ENCODE measurements at regions not wholly inside any gene's neighbourhood (a gene's known extent, or its start where the extent isn't known, plus 50 kb on each side); places are given as distances from the start of the nearest gene placed in this dataset.

DNA sequence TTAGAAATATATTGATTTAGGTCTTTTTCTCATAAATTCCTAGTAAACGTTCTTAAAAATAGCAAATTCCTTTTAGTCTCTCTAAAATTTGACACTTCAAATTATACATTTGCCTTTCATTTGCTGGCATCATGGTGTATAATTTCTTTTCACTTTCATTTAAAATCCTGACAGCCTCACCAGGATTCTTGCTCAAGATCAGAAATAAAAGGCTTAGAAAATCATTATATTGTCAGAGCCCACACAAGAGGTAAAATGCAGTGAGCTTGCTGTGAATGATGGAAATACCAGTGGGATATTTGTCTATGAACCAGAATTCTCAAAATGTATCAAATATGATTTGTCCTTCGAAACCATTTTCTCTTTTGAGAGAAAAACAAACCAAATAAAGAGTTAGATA is 78.2 kb upstream of the PIK3C2G start:
- Histone ChIP-seq H3K79me2 (ENCODE audit: insufficient read depth, low read length) (no peaks in the 10 kb centered on the region), H3K36me3 (replicated peaks in 1 of 2; ENCODE audit: control insufficient read depth in 1 of 2, insufficient read depth in 2 of 2, low read length in 2 of 2) (no peaks in the 10 kb centered on the region), H3K4me3 (replicated peaks in 1 of 3; ENCODE audit: low read depth in 2 of 3, low read length in 3 of 3) (no peak overlapping the region), H3K27ac (ENCODE audit: low read depth in 1 of 2, low read length in 2 of 2) (no peak overlapping the region), H3K4me2 (replicated peaks; ENCODE audit: extremely low read depth, low read length, poor library complexity, severe bottlenecking) (no peak overlapping the region), H2AFZ (ENCODE audit: insufficient read depth, low read depth, low read length, poor library complexity, severe bottlenecking) (no peak overlapping the region), H3K9me3 (replicated peaks in 1 of 2; ENCODE audit: control insufficient read depth in 1 of 2, insufficient read depth in 1 of 2, low read length in 2 of 2) (peaks cover 0 to under 1% of the 10 kb centered on the region in 2 donors), H4K20me1 (ENCODE audit: insufficient read depth, low read length) (no peaks in the 10 kb centered on the region), H3K27me3 (ENCODE audit: control insufficient read depth in 2 of 2, insufficient read depth in 2 of 2, low read length in 2 of 2) (no peaks in the 10 kb centered on the region), H3K9ac (ENCODE audit: insufficient read depth, low read length, poor library complexity, severe bottlenecking) (no peak overlapping the region), H3K4me1 (ENCODE audit: control insufficient read depth in 1 of 2, insufficient read depth in 2 of 2, low read length in 2 of 2) (no peaks in the 10 kb centered on the region)
- H3K27ac Mint-ChIP-seq, result no peak overlapping the region
- intact Hi-C loops (cut with micrococcal nuclease), result no loop called here
- no peaks in the 10 kb centered on the region for H3K4me1 Mint-ChIP-seq
- DNase-seq, result no peak
- peaks cover under 1 to 6% (median 1%) of the 10 kb centered on the region in 7 donors for H3K9me3 Mint-ChIP-seq
- H3K4me3 Mint-ChIP-seq, result no peak overlapping the region
- peaks cover 0 to 4% (median 4%) of the 10 kb centered on the region in 3 donors for H3K27me3 Mint-ChIP-seq (ENCODE audit: low read depth in 3 of 3)
- H3K36me3 Mint-ChIP-seq, result no peaks in the 10 kb centered on the region
- no CpG with 5 or more reads among the region's 2 CpGs for WGBS (ENCODE audit: insufficient coverage)
- TF ChIP-seq, protein P1, sequence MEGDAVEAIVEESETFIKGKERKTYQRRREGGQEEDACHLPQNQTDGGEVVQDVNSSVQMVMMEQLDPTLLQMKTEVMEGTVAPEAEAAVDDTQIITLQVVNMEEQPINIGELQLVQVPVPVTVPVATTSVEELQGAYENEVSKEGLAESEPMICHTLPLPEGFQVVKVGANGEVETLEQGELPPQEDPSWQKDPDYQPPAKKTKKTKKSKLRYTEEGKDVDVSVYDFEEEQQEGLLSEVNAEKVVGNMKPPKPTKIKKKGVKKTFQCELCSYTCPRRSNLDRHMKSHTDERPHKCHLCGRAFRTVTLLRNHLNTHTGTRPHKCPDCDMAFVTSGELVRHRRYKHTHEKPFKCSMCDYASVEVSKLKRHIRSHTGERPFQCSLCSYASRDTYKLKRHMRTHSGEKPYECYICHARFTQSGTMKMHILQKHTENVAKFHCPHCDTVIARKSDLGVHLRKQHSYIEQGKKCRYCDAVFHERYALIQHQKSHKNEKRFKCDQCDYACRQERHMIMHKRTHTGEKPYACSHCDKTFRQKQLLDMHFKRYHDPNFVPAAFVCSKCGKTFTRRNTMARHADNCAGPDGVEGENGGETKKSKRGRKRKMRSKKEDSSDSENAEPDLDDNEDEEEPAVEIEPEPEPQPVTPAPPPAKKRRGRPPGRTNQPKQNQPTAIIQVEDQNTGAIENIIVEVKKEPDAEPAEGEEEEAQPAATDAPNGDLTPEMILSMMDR (IDR thresholded peaks at IDR 0.05), result no peak

- H3K4me1 Mint-ChIP-seq, result no peaks in the 10 kb centered on the region
- H3K4me3 ChIP-seq (replicated peaks in 1 of 3; ENCODE audit: low read depth in 2 of 3, low read length in 3 of 3), result no peak overlapping the region
- H3K36me3 ChIP-seq (replicated peaks in 1 of 2; ENCODE audit: control insufficient read depth in 1 of 2, insufficient read depth in 2 of 2, low read length in 2 of 2), result no peaks in the 10 kb centered on the region
- TF ChIP-seq, protein P1 (IDR thresholded peaks at IDR 0.05), result no peak
- WGBS (ENCODE audit: insufficient coverage), result no CpG with 5 or more reads among the region's 1 CpG
- no peaks in the 10 kb centered on the region for H3K36me3 Mint-ChIP-seq
- no peaks in the 10 kb centered on the region for H4K20me1 ChIP-seq (ENCODE audit: insufficient read depth, low read length)
- no peak for DNase-seq
- H3K9me3 Mint-ChIP-seq, result peaks cover 16 to 21% (median 19%) of the 10 kb centered on the region in 7 donors
- no peak overlapping the region for H2AFZ ChIP-seq (ENCODE audit: insufficient read depth, low read depth, low read length, poor library complexity, severe bottlenecking)
- no peak overlapping the region for H3K27ac ChIP-seq (ENCODE audit: low read depth in 1 of 2, low read length in 2 of 2)
- H3K79me2 ChIP-seq (ENCODE audit: insufficient read depth, low read length), result no peaks in the 10 kb centered on the region
- no peak overlapping the region for H3K4me2 ChIP-seq (replicated peaks; ENCODE audit: extremely low read depth, low read length, poor library complexity, severe bottlenecking)
- H3K4me3 Mint-ChIP-seq, result no peak overlapping the region
- no peaks in the 10 kb centered on the region for H3K27me3 ChIP-seq (ENCODE audit: control insufficient read depth in 2 of 2, insufficient read depth in 2 of 2, low read length in 2 of 2)
- H3K9me3 ChIP-seq (replicated peaks in 1 of 2; ENCODE audit: control insufficient read depth in 1 of 2, insufficient read depth in 1 of 2, low read length in 2 of 2), result peaks cover 13 to 14% of the 10 kb centered on the region in 2 donors
- no peaks in the 10 kb centered on the region for H3K4me1 ChIP-seq (ENCODE audit: control insufficient read depth in 1 of 2, insufficient read depth in 2 of 2, low read length in 2 of 2)
- no peak overlapping the region for H3K27ac Mint-ChIP-seq
- H3K9ac ChIP-seq (ENCODE audit: insufficient read depth, low read length, poor library complexity, severe bottlenecking), result no peak overlapping the region
- intact Hi-C loops (cut with micrococcal nuclease), result no loop called here
- H3K27me3 Mint-ChIP-seq (ENCODE audit: low read depth in 3 of 3), result peaks cover 0 to 4% (median 0%) of the 10 kb centered on the region in 3 donors
These were observed 81.6 kb upstream of the RERGL start for GRCh38 chr12:18171571-18171970.
